ENCODE measurements at regions not wholly inside any gene's neighbourhood (a gene's known extent, or its start where the extent isn't known, plus 50 kb on each side); places are given as distances from the start of the nearest gene placed in this dataset.

DNA sequence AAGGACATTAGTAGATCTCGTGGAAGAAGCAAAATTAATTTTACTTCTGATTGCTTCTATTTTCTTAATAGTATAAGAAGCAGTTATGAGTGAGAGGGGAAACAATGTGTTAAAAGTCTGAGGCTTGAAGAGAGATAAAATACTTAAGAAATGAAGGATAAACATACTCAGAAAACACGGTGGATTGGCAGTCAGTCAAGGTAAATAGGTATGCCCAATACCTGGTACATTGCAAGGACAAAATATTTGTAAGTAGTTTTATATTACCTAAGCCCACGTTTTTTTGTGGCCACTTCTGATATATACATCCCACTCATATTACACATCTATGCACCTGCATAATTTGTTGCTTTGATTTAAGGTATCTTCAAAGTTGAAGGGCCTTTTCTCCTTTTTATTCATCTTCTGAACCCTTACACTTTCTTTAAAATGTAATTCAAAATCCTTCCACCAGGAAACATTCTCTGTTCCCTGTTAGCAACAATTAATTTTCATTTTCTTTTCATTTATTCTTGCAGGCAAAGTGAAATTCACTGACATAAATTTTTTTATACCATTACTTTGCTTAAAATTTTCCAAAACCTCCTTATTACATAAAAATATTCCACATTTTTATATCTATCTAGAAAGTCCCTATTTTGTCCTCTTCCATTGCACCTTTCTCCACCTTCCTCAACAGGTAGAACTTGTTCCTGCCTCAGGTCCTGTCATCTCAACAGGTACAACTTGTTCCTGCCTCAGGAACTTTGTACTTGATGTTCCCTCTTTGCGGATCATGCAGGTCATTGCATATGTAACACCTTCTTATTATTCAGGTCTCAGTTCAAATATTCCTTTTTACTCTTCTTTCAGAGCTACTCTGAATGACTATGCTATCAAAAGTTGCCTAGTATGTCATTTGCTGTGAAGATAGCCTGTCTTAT, 755.7 kb upstream of the ALCAM start:
- DNase-seq (ENCODE audit: low read depth, low spot score): no peak

DNA sequence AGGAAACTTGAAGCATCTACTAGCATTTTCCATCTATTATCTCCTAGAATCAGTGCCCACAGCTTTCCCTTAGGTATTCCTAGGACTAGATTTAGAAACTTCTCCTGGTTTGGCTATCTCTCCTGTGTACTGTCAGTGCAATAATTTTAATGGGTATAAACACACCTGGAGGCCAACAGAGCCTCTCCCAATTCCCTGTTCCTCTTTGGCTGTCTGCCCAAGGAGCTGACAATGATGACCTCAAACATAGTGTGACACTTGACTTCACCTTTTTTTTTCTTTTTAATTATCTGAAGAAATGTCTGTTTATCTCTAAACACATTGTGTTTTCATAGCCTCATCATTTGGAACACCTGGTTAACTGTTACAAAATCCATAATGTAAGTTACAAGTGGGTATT, 754.5 kb upstream of the ALCAM start:
- DNase-seq (ENCODE audit: low read depth, low spot score): no peak

DNA sequence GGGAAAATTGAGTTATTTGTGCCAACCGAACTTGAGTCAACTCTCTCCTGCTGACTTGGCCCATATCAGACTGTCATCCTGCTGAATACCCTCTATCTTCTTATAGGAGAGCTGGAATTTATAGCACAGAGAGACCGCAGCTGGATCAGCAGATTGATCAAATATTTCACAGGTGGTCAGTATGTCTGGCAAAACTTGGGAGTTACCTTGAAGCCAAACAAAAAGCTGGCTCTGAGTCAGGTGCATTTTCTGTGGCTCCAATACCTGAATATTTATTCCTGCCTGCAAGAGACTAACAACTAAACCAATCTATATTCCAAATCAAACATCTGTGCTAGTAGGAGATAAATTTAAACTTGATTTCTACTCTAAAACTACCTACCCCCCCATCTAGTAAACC, 752.1 kb upstream of the ALCAM start:
- DNase-seq (ENCODE audit: low read depth, low spot score): no peak

DNA sequence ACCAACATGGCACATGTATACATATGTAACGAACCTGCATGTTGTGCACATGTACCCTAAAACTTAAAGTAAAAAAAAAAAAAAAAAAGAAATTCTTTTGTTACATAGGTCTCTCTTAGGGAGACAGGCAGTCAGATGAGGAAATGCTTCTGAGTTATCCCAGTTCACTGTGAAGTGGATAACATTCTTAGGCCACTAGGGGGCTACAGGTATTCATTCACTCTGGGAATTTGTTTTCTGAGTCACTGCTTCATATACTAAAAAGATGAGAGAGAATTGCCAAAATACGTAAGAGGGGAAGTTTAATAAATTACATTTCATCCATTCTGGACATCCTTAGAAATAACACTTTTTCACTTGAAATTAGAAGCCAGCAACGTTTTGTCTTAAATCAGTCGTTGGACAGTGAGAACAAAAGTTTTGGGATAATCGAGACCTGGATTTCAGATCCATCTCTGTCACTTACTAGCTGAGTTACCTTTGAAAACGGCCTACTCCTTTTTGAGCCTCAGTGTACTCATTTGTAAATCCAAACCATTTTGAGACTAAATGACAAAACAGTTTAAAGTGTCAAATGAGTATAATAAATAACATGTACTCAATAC, 738.4 kb upstream of the ALCAM start:
- no peak for DNase-seq (ENCODE audit: low read depth, low spot score)

DNA sequence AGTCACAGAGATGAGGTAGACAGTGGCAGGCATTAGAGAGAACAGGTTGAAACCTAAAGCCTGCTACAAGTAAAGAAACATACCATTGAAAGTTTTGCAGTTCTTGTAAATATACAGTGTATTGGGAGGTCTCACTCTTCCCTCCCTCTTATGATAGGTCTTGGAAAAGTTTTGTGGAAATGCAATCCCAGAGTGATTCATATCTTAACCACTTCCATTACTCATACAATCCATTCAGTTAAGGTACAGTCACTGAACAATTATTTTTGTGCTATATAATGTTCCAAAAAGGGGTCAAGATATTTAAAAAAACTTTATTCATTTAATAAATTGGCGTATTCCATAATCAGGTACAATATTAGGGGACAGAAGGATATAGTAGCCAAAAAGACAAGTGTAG, 737.7 kb upstream of the ALCAM start:
- no peak for DNase-seq (ENCODE audit: low read depth, low spot score)

DNA sequence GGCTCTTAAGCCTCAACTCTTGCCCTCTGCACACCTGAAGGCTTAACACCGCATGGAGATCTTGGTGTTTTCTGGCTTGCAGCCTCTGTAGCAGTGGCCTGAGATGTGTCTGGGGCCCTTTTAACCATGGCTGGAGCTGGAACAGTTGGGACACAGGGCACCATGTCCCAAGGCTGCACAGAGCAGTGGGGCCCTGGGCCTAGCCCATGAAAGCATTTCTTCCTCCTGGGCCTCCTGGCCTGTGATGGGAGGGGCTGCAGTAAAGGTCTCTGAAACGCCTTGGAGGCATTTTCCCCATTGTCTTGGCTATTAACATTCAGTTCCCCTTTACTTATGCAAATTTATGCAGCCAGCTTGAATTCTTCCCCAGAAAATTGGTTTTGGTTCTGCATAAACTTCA, 735.5 kb upstream of the ALCAM start:
- no peak for DNase-seq (ENCODE audit: low read depth, low spot score)

DNA sequence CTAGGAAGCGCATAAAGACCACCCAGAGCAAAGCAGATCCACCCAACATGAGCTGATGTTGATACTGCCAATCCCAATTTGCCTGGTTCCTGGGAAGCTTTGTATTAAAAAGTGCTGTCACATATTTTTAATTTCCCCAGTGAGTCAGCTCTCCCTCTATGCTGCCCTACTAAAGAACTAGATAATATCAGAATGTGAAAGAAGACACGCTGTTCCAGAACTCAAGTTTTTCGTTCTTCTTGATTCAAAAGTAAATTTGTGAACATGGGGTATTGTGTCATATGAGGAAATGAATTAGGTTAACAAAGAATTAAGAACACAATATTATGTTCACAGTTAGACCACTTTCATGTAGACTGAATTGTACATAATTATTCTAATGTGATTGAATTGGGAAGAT, 734.2 kb upstream of the ALCAM start:
- no peak for DNase-seq (ENCODE audit: low read depth, low spot score)

DNA sequence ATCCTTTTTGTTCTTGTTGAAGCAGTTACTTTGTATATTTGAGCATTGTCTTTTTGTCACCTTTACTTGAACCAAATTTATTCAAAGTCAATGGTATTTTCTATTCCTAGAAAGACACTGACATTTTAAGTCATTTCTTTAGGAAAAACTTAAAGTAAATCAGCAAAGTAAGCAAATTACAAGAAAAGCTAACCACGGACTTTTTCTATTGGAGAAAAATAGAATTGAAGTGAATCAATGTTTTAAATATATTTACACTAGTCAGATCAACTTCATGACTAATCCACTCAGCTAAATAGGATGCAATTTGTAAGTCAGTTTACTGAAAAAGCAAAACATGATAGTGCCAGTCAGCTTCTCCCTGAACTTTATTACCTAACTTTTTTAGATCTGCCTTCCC, 733.8 kb upstream of the ALCAM start:
- no peak for DNase-seq (ENCODE audit: low read depth, low spot score)

DNA sequence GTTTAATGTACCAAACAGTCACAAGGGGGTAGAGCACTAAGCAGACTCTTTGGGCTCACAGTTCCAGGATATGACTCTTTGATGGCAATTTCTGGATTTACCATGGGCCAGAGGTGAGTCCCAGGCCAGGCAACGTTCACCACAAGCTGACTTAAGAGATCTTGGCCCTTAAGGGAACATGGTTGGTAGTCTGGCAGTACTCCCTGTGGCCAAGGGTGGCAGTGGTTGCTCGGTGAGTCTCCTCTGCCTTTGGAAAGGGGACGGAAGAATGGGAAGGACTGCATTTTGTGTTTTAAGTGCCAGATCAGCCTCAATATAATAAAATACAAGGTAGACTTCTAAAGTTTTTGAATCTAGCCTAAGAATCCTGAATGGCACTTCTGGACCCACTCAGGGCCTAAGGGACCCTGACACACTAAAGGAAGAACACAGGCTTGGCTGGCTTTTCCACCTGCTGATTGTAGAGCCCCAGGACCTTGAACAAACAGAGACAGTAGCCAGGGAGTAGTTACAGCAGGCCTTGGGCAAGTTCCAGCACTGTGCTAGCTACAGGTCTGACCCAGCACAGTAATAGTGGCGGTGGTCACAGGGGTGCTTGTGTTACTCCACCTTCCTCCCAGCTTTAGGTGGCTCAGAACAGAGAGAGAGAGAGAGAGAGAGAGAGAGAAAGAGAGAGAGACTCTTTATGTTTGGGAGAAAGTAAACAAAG, 730.7 kb upstream of the ALCAM start:
- DNase-seq (ENCODE audit: low read depth, low spot score): no peak

DNA sequence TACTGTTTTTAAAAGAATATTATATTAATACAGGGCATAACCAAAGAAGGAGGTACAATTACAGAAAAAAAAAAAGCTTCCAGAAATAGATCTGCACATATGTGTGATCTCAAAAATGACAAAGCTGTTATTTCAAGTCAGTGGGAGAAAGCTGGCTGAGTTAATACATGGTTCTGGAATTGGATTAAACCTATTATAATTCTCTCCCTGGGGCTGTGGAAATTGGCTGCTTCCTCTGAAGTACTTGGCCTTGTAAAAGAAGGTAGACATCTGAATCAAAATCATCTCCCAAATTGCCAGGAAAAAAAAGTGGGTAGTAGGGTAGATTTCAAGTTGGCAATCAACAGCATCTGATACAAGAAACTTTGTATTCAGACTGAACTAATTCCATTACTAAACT, 723.9 kb upstream of the ALCAM start:
- DNase-seq (ENCODE audit: low read depth, low spot score): no peak

DNA sequence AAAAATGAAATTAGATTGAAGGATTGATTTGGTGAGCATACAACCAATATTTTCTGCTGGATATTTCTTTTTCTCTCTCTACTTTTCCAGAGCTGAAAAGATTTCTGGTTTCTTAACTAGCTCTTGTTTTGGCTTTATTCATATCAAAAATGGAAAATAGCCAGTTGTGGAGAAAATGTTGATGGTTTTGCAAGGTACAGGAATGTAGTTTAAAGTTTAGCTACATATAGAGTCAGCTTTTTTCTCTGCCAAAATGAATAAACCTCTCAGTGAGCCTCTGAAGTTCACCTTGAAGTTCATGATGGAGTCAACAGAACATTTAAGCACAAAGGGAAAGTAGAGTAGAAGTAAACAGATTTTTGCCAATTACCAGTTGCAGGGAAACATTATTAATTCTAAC, 720.5 kb upstream of the ALCAM start:
- no peak for DNase-seq (ENCODE audit: low read depth, low spot score)

DNA sequence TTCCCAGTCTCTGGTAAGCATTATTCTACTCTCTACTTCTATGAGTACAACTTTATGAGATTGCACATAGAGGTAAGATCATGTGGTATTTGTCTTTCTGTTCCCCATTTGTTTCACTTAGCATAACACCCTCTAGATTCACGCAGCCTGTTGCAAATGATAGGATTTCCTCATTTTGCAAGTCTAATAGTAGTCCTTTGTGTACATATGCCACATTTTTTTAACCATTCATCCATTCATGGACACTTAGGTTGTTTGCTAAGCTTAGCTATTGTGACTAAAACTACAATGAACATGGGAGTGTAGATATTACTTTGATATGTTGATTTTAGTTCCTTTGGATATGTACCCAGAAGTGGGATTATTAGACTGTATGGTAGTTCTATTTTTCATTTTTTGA, 717.9 kb upstream of the ALCAM start:
- DNase-seq (ENCODE audit: low read depth, low spot score): no peak

DNA sequence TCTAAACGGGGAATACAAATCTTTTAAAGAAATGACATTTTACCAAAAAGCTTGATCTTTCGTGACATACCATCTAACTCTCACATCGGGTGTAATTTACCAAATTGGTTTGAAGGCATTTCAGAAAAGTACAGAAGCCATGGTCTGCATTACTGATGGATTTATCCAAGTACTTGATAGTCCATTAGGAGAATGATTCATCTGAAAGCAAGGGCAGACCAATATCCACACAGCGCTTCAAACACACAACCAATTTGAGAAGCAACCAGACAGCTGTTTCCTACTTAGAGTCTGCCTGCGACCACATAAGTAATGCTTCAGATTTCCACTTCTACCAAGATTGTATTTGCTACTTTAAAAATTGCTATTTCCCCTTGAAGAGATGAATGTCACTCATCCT, 697.6 kb upstream of the ALCAM start:
- DNase-seq (ENCODE audit: low read depth, low spot score): no peak

DNA sequence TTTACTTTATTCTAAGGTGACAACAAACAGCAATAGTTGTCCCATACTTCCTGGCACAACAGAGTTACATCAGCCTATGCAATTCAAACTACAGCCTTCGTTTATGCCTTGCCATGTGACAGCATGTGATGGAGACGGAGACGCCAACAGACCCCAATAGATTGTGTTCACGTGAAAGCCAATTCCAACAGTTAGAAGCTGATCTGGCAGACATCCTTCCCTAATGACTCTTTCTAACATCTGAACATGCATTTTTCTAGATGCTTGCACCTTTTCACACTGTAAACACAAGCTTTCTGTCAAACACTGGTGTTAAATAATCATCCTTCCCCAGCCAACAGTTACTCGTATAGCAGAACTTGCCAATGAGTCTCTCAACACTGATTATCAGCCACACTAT, 694.4 kb upstream of the ALCAM start:
- DNase-seq (ENCODE audit: low read depth, low spot score): no peak

DNA sequence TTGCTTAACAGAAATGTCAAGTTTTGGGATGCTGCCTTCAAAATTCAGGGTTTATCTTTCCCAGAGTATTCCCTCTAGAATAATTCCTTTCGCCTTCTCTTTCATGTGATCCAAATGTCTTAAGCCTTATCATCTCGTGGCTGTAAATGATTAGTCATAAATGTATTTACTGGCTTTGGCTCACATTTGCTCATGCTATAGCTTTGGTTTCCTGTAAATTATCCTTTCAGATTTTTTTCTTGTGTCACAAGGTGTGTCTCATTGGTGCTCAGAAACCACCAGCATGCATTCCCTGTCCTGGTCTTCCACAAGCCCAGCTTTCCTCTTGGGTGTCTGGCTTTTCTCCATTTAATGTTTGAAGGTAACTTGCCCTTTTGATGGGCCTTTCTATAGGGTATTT, 692.7 kb upstream of the ALCAM start:
- DNase-seq (ENCODE audit: low read depth, low spot score): no peak

DNA sequence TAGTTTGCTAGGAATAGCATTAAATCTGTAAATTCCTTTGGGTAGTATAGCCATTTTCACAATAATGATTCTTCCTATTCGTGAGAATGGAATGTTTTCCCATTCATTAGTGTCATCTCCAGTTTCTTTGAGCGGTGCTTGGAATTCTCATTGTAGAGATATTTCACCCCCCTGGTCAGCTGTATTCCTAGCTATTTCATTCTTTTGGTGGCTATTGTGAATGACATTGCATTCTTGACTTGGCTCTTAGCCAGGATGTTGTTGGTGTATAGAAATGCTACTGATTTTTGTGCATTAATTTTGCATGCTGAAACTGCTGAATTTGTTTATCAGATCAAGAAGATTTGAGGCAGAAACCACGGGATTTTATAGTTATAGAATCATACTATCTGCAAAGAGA, 690.5 kb upstream of the ALCAM start:
- no peak for DNase-seq (ENCODE audit: low read depth, low spot score)

DNA sequence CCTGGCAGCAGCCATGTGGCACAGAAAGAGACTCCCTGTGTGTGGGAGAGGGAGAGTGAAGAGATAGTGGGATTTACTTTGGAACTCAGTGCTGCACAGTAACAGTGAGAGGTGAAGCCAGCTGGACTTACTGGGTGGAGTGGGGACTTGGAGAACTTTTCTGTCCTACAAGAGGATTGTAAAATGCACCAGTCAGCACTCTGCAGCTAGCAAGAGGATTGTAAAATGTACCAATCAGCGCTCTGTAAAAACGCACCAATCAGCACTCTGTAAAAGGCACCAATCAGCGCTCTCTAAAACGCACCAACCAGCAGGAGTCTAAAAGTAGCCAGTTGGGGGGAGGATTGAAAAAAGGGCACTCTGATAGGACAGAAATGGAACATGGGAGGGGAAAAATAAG, 688.8 kb upstream of the ALCAM start:
- DNase-seq (ENCODE audit: low read depth, low spot score): no peak

DNA sequence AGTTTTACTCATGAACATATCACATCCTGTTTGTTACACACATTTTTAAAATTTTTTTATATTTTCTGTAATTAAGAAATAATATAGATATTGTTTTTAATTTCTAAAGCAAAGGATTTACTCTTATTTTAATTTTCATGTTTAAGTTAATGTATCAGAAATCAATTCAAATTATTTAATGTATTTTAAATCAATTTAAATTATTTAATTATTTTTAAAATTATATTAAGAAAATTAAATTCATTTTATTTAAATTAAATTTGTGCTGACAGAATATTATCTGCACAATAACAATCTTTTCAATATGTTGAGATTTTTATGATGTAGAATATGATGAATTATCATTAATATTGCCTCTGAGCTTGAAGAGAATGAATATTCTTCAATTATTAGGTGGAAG, 681.2 kb upstream of the ALCAM start:
- DNase-seq (ENCODE audit: low read depth, low spot score): no peak

DNA sequence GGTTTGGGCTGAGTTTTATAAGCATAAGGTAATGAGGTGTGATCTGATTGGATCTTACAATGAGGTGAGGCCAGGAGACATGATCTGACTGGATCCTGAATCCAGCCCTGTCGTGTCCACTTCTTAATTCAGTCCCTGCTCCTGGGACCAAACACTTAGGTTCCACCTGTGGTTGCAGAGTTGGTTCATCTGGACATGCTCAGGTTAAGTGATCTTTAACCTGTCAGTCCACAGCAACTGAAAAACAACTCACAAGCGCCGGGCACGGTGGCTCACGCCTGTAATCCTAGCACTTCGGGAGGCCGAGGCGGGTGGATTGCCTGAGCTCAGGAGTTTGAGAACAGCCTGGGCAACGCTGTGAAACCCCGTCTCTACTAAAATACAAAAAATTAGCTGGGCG, 679.3 kb upstream of the ALCAM start:
- DNase-seq (ENCODE audit: low read depth, low spot score): no peak

DNA sequence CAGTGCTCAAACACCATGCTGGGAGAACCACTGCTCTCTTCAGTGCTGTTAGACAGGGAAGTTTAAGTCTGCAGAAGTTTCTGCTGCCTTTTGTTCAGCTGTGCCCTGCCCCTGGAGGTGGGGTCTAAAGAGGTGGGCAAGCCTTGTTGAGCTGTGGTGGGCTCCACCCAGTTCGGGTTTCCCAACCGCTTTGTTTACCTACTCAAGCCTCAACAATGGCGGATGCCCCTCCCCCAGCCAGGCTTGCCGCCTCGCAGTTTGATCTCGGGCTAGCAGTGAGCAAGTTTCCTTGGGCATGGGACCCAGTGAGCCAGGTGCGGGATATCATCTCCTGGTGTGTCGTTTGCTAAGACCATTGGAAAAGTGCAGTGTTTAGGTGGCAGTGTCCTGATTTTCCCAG, 670.2 kb upstream of the ALCAM start:
- DNase-seq (ENCODE audit: low read depth, low spot score): no peak

DNA sequence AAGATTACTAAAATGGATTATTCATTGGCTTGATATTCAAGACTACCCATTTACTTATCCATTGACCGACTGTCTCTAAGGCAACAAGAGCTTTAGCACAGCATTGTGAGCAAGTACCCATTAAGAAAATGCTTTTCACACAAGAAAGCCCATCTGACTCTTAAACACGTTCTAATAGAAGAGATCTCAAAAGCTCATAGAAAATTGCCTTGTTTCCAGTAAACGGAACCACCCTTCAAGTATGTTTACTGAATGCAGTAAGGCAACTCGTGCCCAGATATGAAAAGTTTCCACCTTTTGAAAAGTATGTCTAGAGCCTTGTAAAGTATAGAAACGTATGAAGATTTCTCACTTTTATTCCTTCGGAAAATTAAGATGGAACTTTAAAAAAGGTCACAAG, 655.3 kb upstream of the ALCAM start:
- no peak for DNase-seq (ENCODE audit: low read depth, low spot score)

DNA sequence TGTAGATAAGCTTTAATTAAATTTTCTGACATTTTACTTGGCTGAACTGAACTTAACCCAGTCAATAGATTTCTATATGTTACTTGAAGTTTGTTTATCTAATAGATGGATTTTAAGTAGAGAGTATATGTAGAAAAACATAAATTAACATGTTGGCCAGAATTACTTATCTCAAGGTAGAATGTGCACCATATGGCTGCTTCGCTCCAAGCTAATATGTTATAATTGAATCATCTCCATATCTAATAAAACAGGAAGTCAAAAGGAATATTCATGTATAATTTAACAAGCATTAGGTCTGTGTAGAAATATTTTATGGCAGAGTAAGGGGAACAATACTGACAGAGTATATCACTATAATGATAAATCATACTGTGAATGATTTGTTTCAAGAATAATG, 650.7 kb upstream of the ALCAM start:
- DNase-seq (ENCODE audit: low read depth, low spot score): no peak

DNA sequence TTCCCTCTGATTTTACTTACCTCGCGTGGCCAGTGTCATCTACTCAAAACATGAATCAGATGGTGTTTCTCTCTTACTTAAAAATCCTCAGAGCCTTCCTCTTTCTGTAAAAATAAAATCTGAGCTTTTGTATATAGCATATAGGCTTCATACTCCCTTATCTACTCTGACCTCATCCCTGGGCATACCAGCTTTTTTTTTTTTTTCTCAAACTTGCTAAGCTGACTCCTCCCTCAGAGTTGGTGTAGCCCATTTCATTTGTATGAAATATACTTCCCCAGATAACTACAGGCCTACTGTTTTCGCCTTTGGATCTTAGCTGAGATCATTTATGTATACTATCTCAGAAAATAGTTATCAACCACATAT, 648.9 kb upstream of the ALCAM start:
- no peak for DNase-seq (ENCODE audit: low read depth, low spot score)
